Hepatic stellate cell (primary cell): ENCODE measurements at regions not wholly inside any gene's neighbourhood (a gene's known extent, or its start where the extent isn't known, plus 50 kb on each side); places are given as distances from the start of the nearest gene placed in this dataset.

Source experiments
- DNase-seq: peaks from one replicate; pipeline ENCODE4 v3.0.0; 2011; ENCODE audit warnings: low spot score

GRCh38 chr13:38519229-38519911 lies 167.5 kb upstream of the FREM2 start:
- no peak for DNase-seq

GRCh38 chr13:38520041-38520440 lies 166.8 kb upstream of the FREM2 start:
- no peak for DNase-seq

- DNase-seq: no peak
Observed at GRCh38 chr13:38527140-38527539, 159.7 kb upstream of the FREM2 start.

- DNase-seq: no peak
Observed at GRCh38 chr13:38528986-38529385, 157.9 kb upstream of the FREM2 start.

- DNase-seq: no peak
Observed at GRCh38 chr13:38530492-38530891, 156.4 kb upstream of the FREM2 start.

- no peak for DNase-seq
Observed at GRCh38 chr13:38535261-38535660, 151.6 kb upstream of the FREM2 start.

GRCh38 chr13:38537051-38537450 lies 149.8 kb upstream of the FREM2 start:
- no peak for DNase-seq

- DNase-seq: no peak
Observed at GRCh38 chr13:38538422-38538821, 148.5 kb upstream of the FREM2 start.

- DNase-seq: no peak
Observed at GRCh38 chr13:38539632-38540031, 147.2 kb upstream of the FREM2 start.

- no peak for DNase-seq
Observed at GRCh38 chr13:38542601-38543000, 144.3 kb upstream of the FREM2 start.

- no peak for DNase-seq
Observed at GRCh38 chr13:38543561-38543960, 143.3 kb upstream of the FREM2 start.

GRCh38 chr13:38563739-38564138 lies 123.1 kb upstream of the FREM2 start:
- no peak for DNase-seq

GRCh38 chr13:38564256-38565150 lies 122.4 kb upstream of the FREM2 start:
- no peak for DNase-seq

- DNase-seq: no peak
Observed at GRCh38 chr13:38566023-38566422, 120.9 kb upstream of the FREM2 start.

GRCh38 chr13:38566519-38566918 lies 120.4 kb upstream of the FREM2 start:
- DNase-seq: no peak

GRCh38 chr13:38570706-38571105 lies 116.2 kb upstream of the FREM2 start:
- DNase-seq: no peak

- DNase-seq: no peak
Observed at GRCh38 chr13:38575427-38575826, 111.5 kb upstream of the FREM2 start.

GRCh38 chr13:38577048-38577447 lies 109.8 kb upstream of the FREM2 start:
- DNase-seq: no peak

- peak; percentile 2 for DNase-seq
Observed at GRCh38 chr13:38582133-38582532, 104.7 kb upstream of the FREM2 start.

GRCh38 chr13:38590230-38590629 lies 96.6 kb upstream of the FREM2 start:
- no peak for DNase-seq

- no peak for DNase-seq
Observed at GRCh38 chr13:38590796-38591507, 95.9 kb upstream of the FREM2 start.

- no peak for DNase-seq
Observed at GRCh38 chr13:38602266-38602665, 84.6 kb upstream of the FREM2 start.
